Ovary (tissue), 3 donors: ENCODE measurements at regions not wholly inside any gene's neighbourhood (a gene's known extent, or its start where the extent isn't known, plus 50 kb on each side); places are given as distances from the start of the nearest gene placed in this dataset.

Source experiments
- CTCF ChIP-seq, 3 donors: fragments of 450-650 bp in 2 of 3; fragments of 200-600 bp in 1 of 3; IDR thresholded peaks; one replicate each; pipeline versions ENCODE4 v1.5.1 to v1.8.0; 2016 to 2022; ENCODE audit warnings: antibody characterized with exemption in 3 of 3, mild to moderate bottlenecking in 1 of 3
- POLR2A ChIP-seq: fragments of 450-650 bp; IDR thresholded peaks from one replicate; pipeline ENCODE4 v1.6.1; 2017; ENCODE audit warnings: antibody characterized with exemption, mild to moderate bottlenecking, moderate library complexity
- donor health status: DM: no; HTN: no; CAD: no.

- no peak for TF ChIP-seq POLR2A
- no peak for TF ChIP-seq CTCF (IDR thresholded peaks at IDR 0.05)
These were observed 258.3 kb downstream of the CGGBP1 start for GRCh38 chr3:87800516-87800915.
